ENCODE measurements at regions not wholly inside any gene's neighbourhood (a gene's known extent, or its start where the extent isn't known, plus 50 kb on each side); places are given as distances from the start of the nearest gene placed in this dataset.

GRCh38 chr2:18804536-18804935, 215.2 kb upstream of the NT5C1B start:
- H3K4me3 ChIP-seq (ENCODE audit: low read length) = no peak overlapping the region
- DNase-seq (ENCODE audit: low read depth) = peak; percentile 18
- TF ChIP-seq, protein P1, sequence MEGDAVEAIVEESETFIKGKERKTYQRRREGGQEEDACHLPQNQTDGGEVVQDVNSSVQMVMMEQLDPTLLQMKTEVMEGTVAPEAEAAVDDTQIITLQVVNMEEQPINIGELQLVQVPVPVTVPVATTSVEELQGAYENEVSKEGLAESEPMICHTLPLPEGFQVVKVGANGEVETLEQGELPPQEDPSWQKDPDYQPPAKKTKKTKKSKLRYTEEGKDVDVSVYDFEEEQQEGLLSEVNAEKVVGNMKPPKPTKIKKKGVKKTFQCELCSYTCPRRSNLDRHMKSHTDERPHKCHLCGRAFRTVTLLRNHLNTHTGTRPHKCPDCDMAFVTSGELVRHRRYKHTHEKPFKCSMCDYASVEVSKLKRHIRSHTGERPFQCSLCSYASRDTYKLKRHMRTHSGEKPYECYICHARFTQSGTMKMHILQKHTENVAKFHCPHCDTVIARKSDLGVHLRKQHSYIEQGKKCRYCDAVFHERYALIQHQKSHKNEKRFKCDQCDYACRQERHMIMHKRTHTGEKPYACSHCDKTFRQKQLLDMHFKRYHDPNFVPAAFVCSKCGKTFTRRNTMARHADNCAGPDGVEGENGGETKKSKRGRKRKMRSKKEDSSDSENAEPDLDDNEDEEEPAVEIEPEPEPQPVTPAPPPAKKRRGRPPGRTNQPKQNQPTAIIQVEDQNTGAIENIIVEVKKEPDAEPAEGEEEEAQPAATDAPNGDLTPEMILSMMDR (IDR thresholded peaks at IDR 0.05; ENCODE audit: insufficient read depth, low read depth, low read length, missing control alignments) = no peak

- peak; percentile 25 for DNase-seq (ENCODE audit: low read depth)
- TF ChIP-seq, protein P1 (IDR thresholded peaks at IDR 0.05; ENCODE audit: insufficient read depth, low read depth, low read length, missing control alignments) = no peak
- H3K4me3 ChIP-seq (ENCODE audit: low read length) = no peak overlapping the region
Measured at GRCh38 chr2:18803141-18803939, 214.0 kb upstream of the NT5C1B start.

- no peak overlapping the region for H3K4me3 ChIP-seq (ENCODE audit: low read length)
- TF ChIP-seq, protein P1 (IDR thresholded peaks at IDR 0.05; ENCODE audit: insufficient read depth, low read depth, low read length, missing control alignments) = no peak
- no peak for DNase-seq (ENCODE audit: low read depth)
Measured at GRCh38 chr2:18800240-18800971, 211.0 kb upstream of the NT5C1B start.

GRCh38 chr2:18799397-18799796, 210.0 kb upstream of the NT5C1B start:
- DNase-seq (ENCODE audit: low read depth) = no peak
- no peak overlapping the region for H3K4me3 ChIP-seq (ENCODE audit: low read length)
- TF ChIP-seq, protein P1 (IDR thresholded peaks at IDR 0.05; ENCODE audit: insufficient read depth, low read depth, low read length, missing control alignments) = no peak

DNA sequence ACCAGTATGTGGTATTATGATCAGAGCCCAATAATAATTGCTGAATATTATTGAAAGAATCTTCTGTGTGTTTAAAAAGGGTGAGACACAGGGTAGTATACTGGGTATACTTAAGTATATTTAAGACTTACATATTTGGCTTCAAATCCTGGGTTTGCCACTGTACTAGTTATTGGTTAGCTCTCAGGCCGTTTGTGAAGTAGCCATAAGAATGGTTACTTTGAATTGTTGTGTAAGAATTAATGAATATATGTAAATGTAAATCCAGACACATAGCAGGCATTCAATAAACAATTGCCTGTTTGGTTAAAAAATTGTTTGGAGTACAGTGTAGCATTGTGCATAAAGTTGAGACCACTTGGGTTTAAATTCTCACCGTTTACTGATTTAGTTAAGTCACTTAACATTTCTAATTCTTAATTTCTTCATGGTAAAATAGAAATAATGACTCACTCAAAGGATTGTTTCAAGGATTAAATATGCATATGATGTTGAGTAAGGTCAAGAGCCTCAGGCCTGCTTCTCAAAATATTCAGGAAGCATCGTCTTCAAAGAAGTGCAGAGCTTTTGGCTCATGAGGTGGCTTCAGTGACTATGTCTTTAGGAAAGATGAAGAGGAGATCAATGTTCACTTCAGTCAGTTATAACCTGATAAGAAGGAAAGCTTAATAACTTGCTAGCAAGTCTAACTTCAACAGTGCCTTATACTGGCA, 207.9 kb upstream of the NT5C1B start:
- DNase-seq (ENCODE audit: low read depth) = peak; percentile 25
- H3K4me3 ChIP-seq (ENCODE audit: low read length) = no peak overlapping the region
- TF ChIP-seq, protein P1 (IDR thresholded peaks at IDR 0.05; ENCODE audit: insufficient read depth, low read depth, low read length, missing control alignments) = no peak

DNA sequence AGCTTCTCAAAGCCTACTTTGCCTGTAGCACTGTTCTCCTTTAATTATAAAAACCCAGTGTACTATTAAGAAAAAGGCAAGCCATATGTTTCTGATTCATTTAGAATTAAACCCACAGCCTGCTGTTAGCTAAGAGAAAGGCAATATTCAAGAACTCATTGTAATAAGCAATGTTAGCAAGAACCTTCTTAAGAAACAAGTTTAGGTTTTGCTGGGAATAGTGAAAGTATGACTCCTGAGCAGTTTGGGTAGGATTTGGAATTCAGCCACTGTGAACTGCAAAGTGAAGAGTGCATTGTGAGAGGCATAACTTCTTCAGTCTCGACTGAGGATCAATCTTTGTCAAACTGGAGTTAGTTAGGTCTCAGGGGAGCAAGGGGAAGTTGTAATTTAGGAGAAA, 206.5 kb upstream of the NT5C1B start:
- DNase-seq (ENCODE audit: low read depth) = no peak

More for the DNA sequence above, 206.5 kb upstream of the NT5C1B start:
- TF ChIP-seq, protein P1 (IDR thresholded peaks at IDR 0.05; ENCODE audit: insufficient read depth, low read depth, low read length, missing control alignments) = no peak
- no peak overlapping the region for H3K4me3 ChIP-seq (ENCODE audit: low read length)
